ENCODE measurements at regions not wholly inside any gene's neighbourhood (a gene's known extent, or its start where the extent isn't known, plus 50 kb on each side); places are given as distances from the start of the nearest gene placed in this dataset.

- BruUV-seq (replicated peaks): no TSS peak
- TF ChIP-seq, protein P1, sequence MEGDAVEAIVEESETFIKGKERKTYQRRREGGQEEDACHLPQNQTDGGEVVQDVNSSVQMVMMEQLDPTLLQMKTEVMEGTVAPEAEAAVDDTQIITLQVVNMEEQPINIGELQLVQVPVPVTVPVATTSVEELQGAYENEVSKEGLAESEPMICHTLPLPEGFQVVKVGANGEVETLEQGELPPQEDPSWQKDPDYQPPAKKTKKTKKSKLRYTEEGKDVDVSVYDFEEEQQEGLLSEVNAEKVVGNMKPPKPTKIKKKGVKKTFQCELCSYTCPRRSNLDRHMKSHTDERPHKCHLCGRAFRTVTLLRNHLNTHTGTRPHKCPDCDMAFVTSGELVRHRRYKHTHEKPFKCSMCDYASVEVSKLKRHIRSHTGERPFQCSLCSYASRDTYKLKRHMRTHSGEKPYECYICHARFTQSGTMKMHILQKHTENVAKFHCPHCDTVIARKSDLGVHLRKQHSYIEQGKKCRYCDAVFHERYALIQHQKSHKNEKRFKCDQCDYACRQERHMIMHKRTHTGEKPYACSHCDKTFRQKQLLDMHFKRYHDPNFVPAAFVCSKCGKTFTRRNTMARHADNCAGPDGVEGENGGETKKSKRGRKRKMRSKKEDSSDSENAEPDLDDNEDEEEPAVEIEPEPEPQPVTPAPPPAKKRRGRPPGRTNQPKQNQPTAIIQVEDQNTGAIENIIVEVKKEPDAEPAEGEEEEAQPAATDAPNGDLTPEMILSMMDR (IDR thresholded peaks at IDR 0.05; ENCODE audit: unreplicated experiment): no peak
- CTCF ChIA-PET: interaction anchor here (0.6 to 1.8 kb wide), 4 partner anchors 84 to 485 kb away, joined by 3 to 4 read pairs (median 3); no protein-coding TSS in a partner anchor
- H3K27me3 Mint-ChIP-seq (ENCODE audit: insufficient read depth, unreplicated experiment): no peaks in the 10 kb centered on the region
- H3K9me3 Mint-ChIP-seq (ENCODE audit: unreplicated experiment): no peaks in the 10 kb centered on the region
- POLR2A ChIA-PET: no interaction called here
- DNase-seq (ENCODE audit: unreplicated experiment): no peak
- H3K4me1 Mint-ChIP-seq (ENCODE audit: insufficient read depth, unreplicated experiment): peaks cover 7% of the 10 kb centered on the region
- no peak overlapping the region for H3K27ac Mint-ChIP-seq (ENCODE audit: low read depth, unreplicated experiment)
- no peak overlapping the region for H3K4me3 Mint-ChIP-seq (ENCODE audit: unreplicated experiment)
- peaks cover 5% of the 10 kb centered on the region for H3K36me3 Mint-ChIP-seq (ENCODE audit: insufficient read depth, unreplicated experiment)
- intact Hi-C loops (cut with micrococcal nuclease): no loop called here
Measured at GRCh38 chr12:127192391-127192790, 1074.6 kb upstream of the TMEM132C start.

DNA sequence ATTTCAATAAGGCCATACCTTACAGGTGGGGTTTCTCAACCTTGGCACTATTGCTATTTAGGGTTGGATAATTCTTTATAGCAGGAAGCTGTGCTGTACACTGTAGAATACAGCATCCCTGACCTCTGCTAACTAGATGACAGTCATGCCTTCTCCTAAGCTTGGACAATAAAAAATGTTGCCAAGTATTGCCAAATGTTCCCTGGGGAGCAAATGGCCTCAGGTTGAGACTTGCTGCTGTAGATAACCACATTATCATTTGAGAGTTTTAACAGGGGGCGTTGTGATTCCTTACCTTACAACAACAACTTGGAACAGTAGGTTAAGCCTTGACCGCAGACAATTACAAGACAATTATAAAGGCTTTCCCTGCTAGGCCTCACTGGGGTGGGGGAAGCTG is 1073.6 kb upstream of the TMEM132C start:
- H3K4me1 Mint-ChIP-seq (ENCODE audit: insufficient read depth, unreplicated experiment): peaks cover 7% of the 10 kb centered on the region
- H3K9me3 Mint-ChIP-seq (ENCODE audit: unreplicated experiment): no peaks in the 10 kb centered on the region
- intact Hi-C loops (cut with micrococcal nuclease): no loop called here
- H3K4me3 Mint-ChIP-seq (ENCODE audit: unreplicated experiment): no peak overlapping the region
- ChIA-PET POLR2A (interaction anchor here (1.2 kb wide), 1 partner anchor 37 kb away, joined by 4 read pairs; no protein-coding TSS in a partner anchor), CTCF (interaction anchor here (0.6 to 1.0 kb wide), 3 partner anchors 85 to 1873 kb away, joined by 3 read pairs; no protein-coding TSS in a partner anchor)
- TF ChIP-seq, protein P1 (IDR thresholded peaks at IDR 0.05; ENCODE audit: unreplicated experiment): no peak
- H3K27me3 Mint-ChIP-seq (ENCODE audit: insufficient read depth, unreplicated experiment): no peaks in the 10 kb centered on the region
- no TSS peak for BruUV-seq (replicated peaks)
- DNase-seq (ENCODE audit: unreplicated experiment): peak; percentile 55
- H3K36me3 Mint-ChIP-seq (ENCODE audit: insufficient read depth, unreplicated experiment): peaks cover 5% of the 10 kb centered on the region
- H3K27ac Mint-ChIP-seq (ENCODE audit: low read depth, unreplicated experiment): no peak overlapping the region

DNA sequence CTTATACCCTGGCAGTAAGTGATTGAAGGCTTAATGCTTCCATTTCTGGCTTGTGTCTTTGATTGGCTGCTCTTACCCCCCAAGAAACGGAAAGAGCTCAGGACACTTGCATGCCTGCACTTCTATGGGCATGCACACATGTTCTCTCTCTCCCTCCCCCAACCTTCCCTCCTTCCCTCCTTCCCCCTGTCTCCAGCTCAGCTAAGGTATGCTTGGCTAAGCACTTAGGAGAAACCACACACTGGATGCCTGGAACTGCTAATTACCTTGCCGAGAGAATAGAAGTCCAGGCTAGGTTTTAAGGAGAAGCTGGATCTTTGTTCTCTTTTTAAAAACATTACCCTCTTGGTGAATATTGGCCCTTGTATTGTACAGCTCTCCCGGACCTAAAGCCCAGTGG is 1072.8 kb upstream of the TMEM132C start:
- TF ChIP-seq, protein P1 (IDR thresholded peaks at IDR 0.05; ENCODE audit: unreplicated experiment): no peak
- no peaks in the 10 kb centered on the region for H3K27me3 Mint-ChIP-seq (ENCODE audit: insufficient read depth, unreplicated experiment)
- intact Hi-C loops (cut with micrococcal nuclease): no loop called here
- DNase-seq (ENCODE audit: unreplicated experiment): no peak
- H3K27ac Mint-ChIP-seq (ENCODE audit: low read depth, unreplicated experiment): no peak overlapping the region
- ChIA-PET POLR2A (no interaction called here), CTCF (interaction anchor here (0.7 kb wide), 1 partner anchor 987 kb away, joined by 3 read pairs; no protein-coding TSS in a partner anchor)
- no TSS peak for BruUV-seq (replicated peaks)
- peaks cover 5% of the 10 kb centered on the region for H3K36me3 Mint-ChIP-seq (ENCODE audit: insufficient read depth, unreplicated experiment)
- no peak overlapping the region for H3K4me3 Mint-ChIP-seq (ENCODE audit: unreplicated experiment)
- peaks cover 7% of the 10 kb centered on the region for H3K4me1 Mint-ChIP-seq (ENCODE audit: insufficient read depth, unreplicated experiment)
- H3K9me3 Mint-ChIP-seq (ENCODE audit: unreplicated experiment): no peaks in the 10 kb centered on the region

DNA sequence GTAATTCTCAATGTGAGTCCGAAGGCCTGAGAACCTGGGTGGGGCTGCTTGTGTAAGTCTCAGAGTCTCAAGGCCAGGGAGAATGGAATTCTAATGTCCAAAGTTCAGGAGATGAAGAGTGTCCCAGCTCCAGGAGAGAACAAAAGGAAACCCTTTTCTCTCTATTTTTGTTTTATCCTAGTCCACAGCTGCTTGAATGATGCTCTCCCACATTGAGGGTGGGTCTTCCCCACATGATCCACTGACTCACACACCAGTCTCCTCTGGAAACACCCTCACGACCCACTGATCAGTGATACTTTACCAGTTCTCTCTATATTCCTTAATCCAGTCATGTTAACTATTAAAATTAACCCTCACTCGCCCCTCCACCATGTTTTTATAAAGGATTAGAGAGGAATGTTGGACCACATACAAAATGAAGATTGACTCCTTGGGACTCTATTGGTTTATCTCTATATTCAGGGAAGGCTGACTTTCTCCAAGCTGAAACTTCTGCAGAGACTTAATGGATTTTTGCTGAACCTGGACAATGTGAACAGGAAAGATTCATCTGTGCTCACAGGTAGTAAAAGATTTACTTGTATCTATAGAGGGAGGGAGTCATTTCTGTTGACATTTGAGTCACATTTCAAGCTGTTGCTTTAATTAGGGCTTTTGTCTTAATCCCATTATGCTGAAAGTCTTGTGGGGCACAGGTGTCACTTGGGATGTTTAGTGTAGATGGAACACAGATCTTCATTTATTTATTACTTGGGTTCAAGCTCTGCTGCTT is 1061.0 kb upstream of the TMEM132C start:
- Mint-ChIP-seq H3K27ac (ENCODE audit: low read depth, unreplicated experiment) (no peak overlapping the region), H3K9me3 (ENCODE audit: unreplicated experiment) (no peaks in the 10 kb centered on the region), H3K4me1 (ENCODE audit: insufficient read depth, unreplicated experiment) (no peaks in the 10 kb centered on the region), H3K36me3 (ENCODE audit: insufficient read depth, unreplicated experiment) (no peaks in the 10 kb centered on the region), H3K4me3 (ENCODE audit: unreplicated experiment) (no peak overlapping the region), H3K27me3 (ENCODE audit: insufficient read depth, unreplicated experiment) (no peaks in the 10 kb centered on the region)
- BruUV-seq (replicated peaks): no TSS peak
- intact Hi-C loops (cut with micrococcal nuclease): no loop called here
- TF ChIP-seq, protein P1 (IDR thresholded peaks at IDR 0.05; ENCODE audit: unreplicated experiment): no peak
- CTCF ChIA-PET: interaction anchor here (0.8 kb wide), 1 partner anchor 36 kb away, joined by 3 read pairs; no protein-coding TSS in a partner anchor
- DNase-seq (ENCODE audit: unreplicated experiment): no peak
- POLR2A ChIA-PET: no interaction called here
